ELF-1 (cell line): ENCODE measurements at regions not wholly inside any gene's neighbourhood (a gene's known extent, or its start where the extent isn't known, plus 50 kb on each side); places are given as distances from the start of the nearest gene placed in this dataset.

ENCODE experiments used
- DNase-seq: peaks from one replicate; pipeline ENCODE4 v3.0.0-alpha.2; 2016; ENCODE audit warnings: low read depth, low spot score

GRCh38 chr2:59082657-59083056 is 841.5 kb upstream of the FANCL start:
- DNase-seq = no peak

- no peak for DNase-seq
Measured at GRCh38 chr2:59080451-59081181, 839.5 kb upstream of the FANCL start.

- no peak for DNase-seq
Measured at GRCh38 chr2:59077981-59078531, 836.9 kb upstream of the FANCL start.

- DNase-seq = no peak
Measured at GRCh38 chr2:59077026-59077725, 836.1 kb upstream of the FANCL start.

GRCh38 chr2:59076079-59076619 is 835.0 kb upstream of the FANCL start:
- DNase-seq = no peak

- no peak for DNase-seq
Measured at GRCh38 chr2:59074071-59074470, 832.9 kb upstream of the FANCL start.

- DNase-seq = no peak
Measured at GRCh38 chr2:59073286-59073685, 832.2 kb upstream of the FANCL start.

GRCh38 chr2:59068255-59068654 is 827.1 kb upstream of the FANCL start:
- peak; percentile 24 for DNase-seq

- DNase-seq = peak; percentile 74
Measured at GRCh38 chr2:59066787-59067399, 825.8 kb upstream of the FANCL start.

- DNase-seq = no peak
Measured at GRCh38 chr2:59047373-59047995, 806.4 kb upstream of the FANCL start.

GRCh38 chr2:59046401-59047372 is 805.6 kb upstream of the FANCL start:
- no peak for DNase-seq

- no peak for DNase-seq
Measured at GRCh38 chr2:59044736-59045135, 803.6 kb upstream of the FANCL start.

- DNase-seq = no peak
Measured at GRCh38 chr2:59041139-59041538, 800.0 kb upstream of the FANCL start.

- DNase-seq = no peak
Measured at GRCh38 chr2:59034837-59035236, 793.7 kb upstream of the FANCL start.

- no peak for DNase-seq
Measured at GRCh38 chr2:59034106-59034505, 793.0 kb upstream of the FANCL start.

GRCh38 chr2:59033661-59034060 is 792.5 kb upstream of the FANCL start:
- no peak for DNase-seq

GRCh38 chr2:59032499-59032898 is 791.4 kb upstream of the FANCL start:
- no peak for DNase-seq

- peak; percentile 12 for DNase-seq
Measured at GRCh38 chr2:59029058-59029457, 787.9 kb upstream of the FANCL start.

- no peak for DNase-seq
Measured at GRCh38 chr2:59027320-59027719, 786.2 kb upstream of the FANCL start.

- DNase-seq = peak; percentile 73
Measured at GRCh38 chr2:59025157-59025757, 784.1 kb upstream of the FANCL start.
